COR-L47 (cell line): ENCODE measurements at regions not wholly inside any gene's neighbourhood (a gene's known extent, or its start where the extent isn't known, plus 50 kb on each side); places are given as distances from the start of the nearest gene placed in this dataset.
"Not testable (repeated sequence)": the region's sequence is repeated elsewhere in the genome, so short reads cannot be mapped to it uniquely, and the experiment has no call there.

ENCODE experiments used
- DNase-seq: peaks from one replicate; lab custom pipeline; 2025; lab: John Stamatoyannopoulos, UW

DNA sequence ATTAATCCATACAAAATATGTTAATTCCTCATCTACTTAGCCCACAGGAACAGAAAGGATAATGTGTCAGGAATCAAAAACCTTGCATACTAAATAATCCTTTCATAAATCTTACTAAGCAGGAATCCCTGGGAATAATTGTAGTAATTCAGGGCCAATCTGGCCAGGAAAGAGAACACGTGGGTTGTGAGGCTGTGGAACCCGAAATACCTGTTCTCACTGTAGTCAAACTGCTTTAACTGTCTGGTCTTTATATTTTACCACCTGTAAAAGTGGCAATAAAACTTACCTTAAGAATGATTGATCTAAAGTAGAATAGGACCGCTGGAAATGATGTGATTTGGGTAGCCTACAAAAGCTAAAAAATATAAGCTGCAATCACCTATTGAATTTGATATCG is 1620.9 kb downstream of the STIM2 start:
- DNase-seq: no peak

DNA sequence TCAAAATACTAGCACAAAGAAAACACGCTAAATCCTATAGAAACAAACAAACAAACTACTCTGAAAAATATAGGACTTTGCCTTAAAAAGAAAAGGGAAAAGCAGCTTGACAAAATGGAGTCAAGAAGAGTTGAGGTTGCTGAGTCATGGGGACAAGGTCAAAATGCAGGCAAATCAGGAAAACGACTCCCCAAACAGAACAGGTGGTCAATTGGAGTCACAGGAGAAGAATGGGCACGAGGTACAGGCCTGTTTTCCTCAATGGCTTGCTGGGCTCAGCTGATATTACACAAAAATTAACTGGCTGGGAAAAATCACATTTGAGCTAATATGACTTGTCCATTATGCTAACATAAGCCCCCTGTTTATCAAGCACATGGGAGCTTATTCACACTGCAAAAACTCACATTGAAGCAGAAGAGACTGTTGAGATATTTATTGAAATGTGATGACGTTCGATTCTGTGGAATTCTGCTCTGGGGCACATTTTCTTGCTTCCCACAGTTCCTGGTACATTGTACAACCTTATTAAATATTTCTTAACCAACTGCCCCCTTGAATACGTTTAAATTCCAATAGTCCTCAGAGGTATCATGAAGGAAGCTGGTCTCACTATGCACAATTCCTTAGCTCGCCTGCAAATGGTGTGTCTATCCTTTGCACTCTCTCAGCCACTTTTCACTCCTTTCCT is 1622.1 kb downstream of the STIM2 start:
- DNase-seq: no peak

DNA sequence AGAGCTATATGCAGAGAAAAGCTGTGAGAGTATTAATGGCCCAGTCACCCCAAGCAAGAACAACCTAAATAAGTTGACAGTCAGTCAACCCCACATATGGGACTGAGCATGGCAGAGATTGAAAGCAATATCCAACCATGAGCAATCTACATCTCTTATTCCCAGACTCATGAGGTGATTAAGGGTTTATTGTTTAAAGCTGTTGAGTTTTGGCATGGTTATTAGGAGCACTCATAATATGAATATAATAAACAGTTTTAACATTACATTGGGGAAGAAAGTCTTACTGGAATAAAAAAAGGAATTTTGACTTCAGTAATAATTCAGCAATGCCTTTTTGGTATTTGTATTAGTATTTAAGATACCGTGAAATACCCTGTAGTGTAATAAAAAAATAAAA is 1627.4 kb downstream of the STIM2 start:
- DNase-seq: no peak

DNA sequence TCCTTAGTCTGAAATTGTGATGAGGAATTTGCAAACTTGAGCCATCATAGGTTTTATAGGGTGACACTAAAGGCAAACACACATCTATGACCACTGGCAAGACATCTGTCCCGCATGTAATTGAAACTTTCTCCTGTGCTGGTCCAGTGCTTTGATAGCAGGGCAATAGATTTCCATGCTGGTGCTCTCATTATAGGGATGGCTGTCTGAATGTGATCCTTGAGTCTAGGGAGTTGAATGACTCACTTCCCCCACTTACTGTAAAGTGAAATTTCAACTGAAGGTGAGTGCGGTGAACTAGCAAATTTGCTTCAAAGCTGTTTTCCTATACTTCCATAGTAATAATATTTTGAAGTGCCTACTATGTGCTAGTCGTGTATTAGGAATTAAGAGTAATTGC is 1630.0 kb downstream of the STIM2 start:
- no peak for DNase-seq

DNA sequence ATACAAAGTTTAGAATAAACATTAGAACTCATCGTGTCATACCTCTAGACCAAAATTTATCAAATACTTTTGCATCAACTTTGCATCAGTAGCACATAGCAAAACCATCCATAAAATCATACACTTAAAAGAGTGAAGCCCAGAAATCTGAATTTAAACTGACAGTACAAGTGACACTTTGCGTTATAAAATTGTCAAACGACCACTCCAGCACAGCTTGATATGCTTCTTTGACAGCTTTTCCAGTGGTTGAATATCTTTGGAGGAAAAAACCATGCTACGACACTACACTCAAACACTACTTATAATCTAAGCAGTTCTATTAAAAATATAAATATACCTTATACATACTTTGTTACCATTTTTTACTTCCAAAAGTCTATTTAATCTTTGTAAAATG is 1644.4 kb downstream of the STIM2 start:
- DNase-seq: no peak

DNA sequence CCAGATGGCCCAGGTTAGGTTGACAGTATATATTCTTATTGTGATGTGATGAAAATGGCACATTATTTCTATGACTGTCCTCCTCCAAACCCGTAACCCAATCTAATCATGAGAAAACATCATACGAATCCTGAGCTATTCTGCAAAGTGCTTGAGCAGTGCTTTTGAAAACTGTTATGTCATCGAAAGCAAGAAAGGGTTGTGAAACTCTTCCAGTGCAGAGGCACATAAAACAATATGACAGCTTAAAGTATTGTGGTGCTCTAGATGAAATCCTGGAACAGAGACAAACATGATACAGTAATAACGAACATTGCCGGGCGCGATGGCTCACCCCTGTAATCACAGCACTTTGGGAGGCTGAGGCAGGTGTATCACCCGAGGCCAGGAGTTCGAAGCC is 1648.0 kb downstream of the STIM2 start:
- DNase-seq: no peak

DNA sequence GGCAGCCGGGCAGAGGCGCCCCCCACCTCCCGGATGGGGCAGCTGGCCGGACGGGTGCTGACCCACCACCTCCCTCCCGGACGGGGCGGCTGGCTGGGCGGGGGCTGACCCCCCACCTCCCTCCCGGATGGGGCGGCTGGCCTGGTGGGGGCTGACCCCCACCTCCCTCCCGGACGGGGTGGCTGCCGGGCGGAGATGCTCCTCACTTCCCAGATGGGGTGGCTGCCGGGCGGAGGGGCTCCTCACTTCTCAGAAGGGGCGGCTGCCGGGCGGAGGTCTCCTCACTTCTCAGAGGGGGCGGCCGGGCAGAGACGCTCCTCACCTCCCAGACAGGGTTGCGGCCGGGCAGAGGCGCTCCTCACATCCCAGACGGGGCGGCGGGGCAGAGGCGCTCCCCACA is 1654.1 kb downstream of the STIM2 start:
- DNase-seq: not testable (repeated sequence)

DNA sequence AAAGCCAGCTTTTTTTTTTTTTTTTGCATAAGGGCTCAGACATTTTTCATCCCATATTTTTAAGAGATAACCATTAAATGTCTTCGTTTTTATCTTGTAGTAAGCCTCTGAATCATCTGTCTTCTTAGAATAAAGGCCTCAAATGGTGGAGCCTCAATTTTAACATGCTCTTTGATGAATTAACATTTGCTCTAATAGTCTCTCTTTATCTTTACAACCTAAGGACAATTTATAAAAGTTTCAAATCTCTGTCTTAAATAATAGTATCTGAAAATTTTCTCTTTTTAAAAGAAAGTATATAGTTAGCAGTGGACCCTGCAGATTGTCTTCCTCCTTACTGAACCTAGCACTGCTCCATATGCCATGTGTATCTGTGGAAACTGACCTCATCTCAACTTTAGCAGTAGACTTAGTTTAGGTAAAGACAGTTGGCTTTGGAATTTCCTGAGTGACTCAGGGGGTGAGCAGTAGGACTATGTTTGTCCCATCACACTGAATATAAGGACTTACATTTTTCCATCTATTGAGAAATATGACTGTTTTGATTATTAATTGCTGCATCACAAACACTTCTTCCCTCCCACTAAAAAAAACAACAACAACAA is 1658.0 kb downstream of the STIM2 start:
- no peak for DNase-seq

DNA sequence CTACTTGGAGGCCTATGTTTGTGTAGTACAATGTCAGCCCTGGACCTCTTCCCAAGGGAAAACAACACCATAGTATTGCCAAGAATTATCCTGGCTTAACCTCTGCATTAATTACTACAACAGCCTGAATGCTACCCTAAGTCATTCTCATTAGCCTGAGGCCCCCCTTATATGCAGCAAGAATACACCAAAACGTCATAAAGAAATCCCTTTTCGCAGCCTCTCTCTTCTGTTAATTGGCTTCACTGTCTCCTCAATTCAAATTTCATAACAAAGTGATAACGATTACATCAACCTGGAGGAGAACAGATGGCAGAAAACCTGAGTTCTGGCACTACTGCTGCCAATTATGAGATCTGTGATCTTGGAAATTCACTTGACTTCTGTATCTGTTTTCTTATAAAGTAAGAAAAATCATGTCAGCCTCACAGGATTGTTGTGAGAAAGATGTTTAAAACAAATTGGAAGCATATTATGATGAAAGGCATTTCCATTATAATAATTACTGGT is 1663.1 kb downstream of the STIM2 start:
- peak; percentile 17 for DNase-seq

DNA sequence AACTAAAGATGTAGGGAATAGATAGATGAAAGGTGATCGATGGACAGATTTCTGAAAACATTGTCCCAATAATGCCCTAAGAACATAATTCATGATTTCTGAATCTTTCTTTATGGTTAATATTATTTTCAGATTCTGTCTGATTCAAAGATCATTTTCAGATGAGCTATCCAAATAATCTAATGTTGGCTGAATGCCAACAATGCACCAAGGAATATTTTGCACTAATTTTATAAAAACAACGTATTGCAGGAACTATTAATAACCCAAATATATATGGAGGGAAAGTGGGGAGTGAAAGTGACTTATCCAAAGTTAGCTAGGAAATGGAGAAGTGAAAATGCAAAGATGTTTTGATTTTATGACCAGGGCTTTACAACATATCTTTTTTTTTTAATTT is 1675.5 kb downstream of the STIM2 start:
- DNase-seq: no peak

DNA sequence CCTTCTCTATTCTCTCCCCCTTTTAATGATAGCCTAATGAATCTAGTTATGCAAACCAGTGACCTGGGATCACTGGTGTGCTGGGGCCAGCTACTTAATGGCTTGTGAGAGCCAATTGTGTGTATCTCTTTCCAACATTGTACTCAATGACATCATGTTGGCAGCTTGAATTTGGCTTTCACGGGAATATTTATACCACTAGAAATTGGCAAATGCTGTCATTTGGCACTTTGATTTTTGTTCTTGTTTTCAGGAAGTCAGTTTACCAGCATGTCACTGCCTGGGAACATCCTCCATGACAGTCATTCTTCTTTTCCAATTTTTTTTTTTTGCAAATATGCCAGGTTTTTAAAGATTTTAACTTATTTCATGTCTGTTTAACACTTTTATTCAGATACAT is 1685.3 kb downstream of the STIM2 start:
- no peak for DNase-seq

DNA sequence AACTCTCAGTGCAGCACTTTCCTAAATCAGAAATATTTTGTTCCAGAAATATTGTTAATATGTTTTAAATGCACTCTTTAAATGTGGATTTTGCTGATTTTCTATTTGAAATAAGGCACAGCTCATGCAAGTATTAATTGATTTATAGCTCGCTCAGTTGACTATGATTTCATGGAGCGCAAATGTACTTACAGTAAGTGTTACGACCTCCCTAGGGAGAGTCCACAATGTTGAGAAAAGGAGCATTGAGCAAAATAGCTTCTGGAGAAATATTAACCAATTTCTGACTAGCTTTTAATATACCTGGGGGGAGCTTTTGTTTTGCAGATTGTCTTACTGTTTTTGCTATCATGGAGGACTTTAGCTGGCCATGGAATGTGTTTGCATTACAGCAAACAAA is 1687.5 kb downstream of the STIM2 start:
- DNase-seq: no peak

DNA sequence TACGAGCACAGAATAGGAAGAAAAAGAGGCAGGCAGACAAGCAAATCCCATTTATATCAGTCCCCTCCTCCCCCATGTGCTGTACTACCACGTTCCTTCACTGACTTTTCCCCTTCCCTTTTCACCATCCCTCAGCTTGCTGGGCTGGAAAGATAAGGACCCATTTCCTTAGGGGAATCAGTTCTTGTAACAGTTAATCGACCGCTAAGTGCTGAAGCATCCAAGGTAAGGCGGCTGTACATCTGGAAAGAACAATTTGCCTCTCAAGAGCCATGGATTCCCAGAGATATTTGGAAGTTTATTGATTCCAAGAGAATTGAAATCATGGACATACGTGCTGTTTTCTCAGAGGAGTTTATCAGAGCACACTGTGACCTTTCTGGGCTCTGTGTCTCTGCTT is 1688.0 kb downstream of the STIM2 start:
- no peak for DNase-seq

DNA sequence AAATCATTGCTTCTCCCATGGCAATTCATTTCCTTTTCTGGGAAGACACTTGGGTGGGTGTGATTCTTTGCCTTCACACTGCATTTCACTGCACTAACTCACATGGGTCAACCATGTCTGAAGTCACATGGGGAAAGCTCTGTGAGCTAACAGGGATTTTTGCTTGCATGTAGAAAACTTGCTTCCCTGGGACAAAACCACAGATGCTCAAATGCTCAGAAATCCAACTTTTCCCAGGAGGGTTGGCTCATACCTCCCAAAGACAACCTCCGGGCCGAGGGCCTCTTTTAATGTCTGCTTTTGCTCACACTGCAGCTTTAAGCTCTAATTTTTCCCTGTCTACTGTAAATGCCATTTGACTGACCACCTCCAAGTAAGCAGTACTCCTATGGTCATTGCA is 1695.2 kb downstream of the STIM2 start:
- DNase-seq: no peak

DNA sequence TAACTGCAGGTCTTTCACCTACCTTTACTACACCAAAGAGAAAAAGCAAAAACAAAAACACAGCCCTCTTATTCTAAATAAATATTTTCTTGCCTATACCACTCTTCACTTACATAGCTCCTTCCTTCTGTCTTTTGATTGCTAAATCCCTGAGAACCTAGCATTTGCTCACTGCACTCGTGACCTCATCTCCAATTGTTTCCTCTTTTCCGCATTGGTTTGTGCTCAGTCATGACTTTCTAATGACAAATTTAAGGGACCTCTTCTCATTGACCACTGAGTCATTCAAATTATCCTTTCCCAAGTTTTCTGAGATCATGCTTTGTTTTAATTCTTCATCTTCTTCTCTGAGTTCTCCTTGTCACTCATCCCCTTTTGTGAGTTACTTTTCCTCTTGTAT is 1697.1 kb downstream of the STIM2 start:
- DNase-seq: no peak

DNA sequence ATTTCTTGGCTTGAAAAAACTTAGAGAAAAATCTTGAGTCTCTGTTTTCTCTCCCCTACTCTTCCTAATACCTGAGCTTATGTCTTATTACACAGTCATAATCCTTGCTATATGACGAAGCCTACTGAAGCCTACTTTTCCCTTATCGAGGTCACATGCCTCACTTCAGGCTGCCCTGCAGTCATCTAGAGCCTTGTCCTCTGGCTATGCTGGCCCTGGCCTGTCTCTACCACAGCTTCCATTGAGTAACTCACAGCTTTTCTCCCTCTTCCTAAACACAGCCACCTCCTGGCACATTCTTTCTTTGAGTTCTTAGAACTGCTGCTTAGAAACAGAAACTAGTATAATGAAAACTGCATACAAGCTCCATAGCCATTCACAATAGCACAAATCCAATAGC is 1698.3 kb downstream of the STIM2 start:
- DNase-seq: no peak

DNA sequence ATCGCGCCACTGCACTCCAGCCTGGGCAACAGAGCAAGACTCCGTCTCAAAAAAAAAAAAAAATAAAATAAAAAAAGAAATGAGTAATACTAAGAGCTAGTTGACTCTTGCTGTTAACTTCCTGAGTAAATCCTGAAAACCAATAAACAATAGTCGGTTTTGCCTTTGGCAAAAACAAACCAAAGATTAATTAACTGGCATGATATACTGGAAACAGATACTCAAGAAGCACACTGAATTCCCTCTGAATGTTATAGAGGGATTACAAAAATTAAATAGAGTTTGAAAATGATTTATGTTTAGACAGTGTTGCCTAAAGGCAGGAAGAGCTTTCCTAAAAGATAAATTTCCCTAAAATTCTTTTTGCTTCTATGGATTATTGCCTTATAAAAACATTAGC is 1702.3 kb downstream of the STIM2 start:
- no peak for DNase-seq

DNA sequence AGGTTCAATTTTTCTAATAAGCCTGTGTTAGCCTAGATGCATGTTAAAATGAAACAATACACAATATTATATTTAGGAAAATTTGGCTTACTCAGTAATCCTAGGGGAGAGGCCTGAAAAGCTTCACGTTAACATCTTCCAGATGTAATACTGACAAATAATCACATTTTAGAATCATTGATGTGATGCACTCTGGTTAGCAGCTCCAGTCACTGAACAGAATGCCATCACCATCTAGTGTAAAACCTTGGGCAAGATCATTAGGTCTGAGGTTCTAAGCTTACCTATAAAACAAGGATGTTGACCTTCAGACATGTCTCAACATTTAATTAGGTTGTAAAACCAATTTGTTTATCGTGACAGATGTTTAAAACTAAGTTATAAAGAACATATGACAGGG is 1704.8 kb downstream of the STIM2 start:
- DNase-seq: no peak

DNA sequence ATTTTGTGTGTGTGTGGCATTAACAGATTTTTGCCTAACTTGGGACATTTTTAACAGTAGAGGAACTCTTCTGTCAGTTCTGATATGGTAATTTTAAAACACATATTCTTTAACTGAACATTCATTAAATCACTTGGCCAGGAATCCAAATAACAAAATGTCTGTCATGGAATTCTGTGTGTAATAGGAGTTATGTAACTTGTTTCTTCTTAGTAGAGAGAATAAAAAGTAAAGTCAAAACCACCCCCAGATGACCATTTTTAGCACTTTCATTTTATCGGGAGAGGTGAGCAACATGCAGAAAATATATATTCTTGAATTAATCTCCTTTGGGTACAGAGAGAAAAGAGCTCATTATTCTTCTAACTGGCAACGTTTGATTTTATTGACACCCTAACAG is 1740.3 kb downstream of the STIM2 start:
- no peak for DNase-seq

DNA sequence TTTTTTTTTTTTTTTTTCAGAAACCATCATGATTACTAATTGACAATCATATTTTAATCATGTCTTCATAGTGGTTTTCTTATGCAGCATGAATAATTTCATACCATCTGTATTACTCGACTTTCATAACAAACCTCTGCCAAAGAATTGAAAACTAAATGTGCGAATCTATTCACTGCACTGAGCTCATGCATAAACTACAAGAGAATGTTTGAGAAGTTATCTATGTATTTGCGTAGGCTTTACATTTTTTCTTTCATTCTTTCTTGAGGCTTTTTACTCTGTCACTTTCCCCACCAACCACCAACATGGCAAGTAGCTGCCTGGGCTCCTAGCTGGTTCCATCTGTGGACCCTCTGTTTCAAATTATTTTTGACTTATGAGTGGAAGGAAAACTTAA is 1761.0 kb downstream of the STIM2 start:
- DNase-seq: no peak

DNA sequence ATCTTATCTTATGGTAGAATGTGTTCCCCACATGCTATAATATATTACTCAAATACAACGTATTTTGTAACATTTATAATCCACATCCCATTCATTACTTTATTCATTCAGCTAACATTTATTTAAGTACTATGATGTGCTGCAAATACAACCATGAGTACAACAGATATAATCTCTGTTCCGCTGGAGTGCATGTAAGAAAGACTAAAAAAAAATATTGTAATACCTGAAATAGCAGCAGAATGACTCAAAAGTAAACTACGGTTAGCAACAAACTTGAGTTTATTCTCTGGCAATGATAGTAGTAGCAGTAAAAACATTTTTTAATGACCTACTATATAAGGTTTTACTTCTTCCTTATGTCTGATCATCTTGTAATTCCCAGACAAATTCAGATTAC is 1776.3 kb downstream of the STIM2 start:
- no peak for DNase-seq

DNA sequence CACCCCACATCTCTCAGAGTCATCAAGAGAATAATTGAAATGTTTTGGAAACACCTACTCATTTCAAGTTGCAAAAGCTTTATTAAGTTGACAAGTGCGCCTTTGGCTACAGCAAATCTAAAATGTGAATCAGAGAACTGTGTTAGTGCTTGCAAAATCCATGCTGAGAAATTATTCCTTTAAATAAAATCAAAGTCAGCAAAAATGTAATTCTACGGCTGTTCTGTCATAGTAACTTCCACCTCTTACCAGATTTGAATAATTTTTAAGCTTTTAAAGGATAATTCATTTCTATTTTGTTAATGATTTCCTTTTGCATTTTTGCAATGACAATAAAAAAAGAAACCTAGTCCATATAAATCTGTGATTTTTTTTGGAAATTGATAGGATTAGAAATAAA is 1779.1 kb downstream of the STIM2 start:
- DNase-seq: no peak

DNA sequence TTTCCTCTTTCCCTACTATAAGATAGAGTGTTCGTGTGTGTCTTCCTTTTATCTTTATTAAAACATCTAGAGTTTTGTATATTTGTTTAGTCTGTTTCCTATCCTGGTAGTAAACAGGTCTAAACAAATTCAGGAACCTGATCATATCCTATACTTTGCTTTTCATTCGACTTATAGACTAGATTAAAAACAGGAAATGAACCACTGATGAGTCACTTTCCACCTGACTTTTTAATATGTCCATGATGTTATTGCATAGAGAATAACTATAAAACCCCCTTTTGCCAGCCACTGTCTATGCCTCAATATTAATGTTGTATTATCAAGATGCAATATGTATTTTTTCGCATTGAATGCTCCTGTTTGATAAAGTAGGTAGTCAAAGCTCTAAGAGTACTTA is 1794.0 kb downstream of the STIM2 start:
- no peak for DNase-seq

DNA sequence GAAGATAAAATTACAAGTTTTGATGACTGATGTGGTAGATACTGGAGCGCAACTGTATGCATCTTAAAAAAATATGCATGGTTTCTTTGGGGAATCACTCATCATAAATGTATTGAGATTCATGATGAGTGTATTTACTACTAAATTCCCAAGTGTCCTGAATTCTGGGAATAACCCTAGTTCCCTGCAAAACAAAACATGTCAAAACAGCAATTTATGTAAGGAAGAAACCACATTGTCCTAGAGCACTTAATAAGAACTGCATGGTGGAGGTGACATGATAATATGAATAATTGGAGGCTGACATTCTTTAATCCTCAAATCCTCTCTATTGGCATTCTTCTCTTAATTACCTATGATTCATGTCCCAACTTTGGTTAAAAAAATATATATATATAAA is 1804.7 kb downstream of the STIM2 start:
- DNase-seq: no peak
